ENCODE measurements at regions not wholly inside any gene's neighbourhood (a gene's known extent, or its start where the extent isn't known, plus 50 kb on each side); places are given as distances from the start of the nearest gene placed in this dataset.

DNA sequence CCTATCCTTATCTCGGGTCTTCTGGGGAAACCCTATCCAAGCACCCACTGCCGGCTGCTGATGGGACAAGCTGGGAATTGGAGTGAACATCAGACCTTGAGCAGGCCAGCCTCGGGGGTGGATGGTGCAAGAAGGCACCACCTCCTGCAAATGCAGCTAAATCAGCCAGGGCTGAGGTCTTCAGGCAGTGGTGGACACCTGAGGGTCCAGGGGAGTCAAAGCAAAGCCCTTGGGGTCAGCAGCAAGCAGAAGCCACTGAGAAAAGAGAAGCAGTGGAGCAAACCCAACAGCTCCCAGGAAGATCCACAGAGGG is 55.4 kb upstream of the ENPP7 start:
- H3K4me3 ChIP-seq (ENCODE audit: low read depth, low read length), result no peak overlapping the region

GRCh38 chr17:79674506-79675412 is 56.0 kb upstream of the ENPP7 start:
- no peak overlapping the region for H3K4me3 ChIP-seq (ENCODE audit: low read depth, low read length)
- TF ChIP-seq CTCF (IDR thresholded peaks at IDR 0.05; ENCODE audit: insufficient read depth, low read depth, low read length), result no peak
- no peak for DNase-seq (ENCODE audit: low read depth)

More for the DNA sequence above, 55.4 kb upstream of the ENPP7 start:
- no peak for DNase-seq (ENCODE audit: low read depth)
- TF ChIP-seq CTCF (IDR thresholded peaks at IDR 0.05; ENCODE audit: insufficient read depth, low read depth, low read length), result no peak

DNA sequence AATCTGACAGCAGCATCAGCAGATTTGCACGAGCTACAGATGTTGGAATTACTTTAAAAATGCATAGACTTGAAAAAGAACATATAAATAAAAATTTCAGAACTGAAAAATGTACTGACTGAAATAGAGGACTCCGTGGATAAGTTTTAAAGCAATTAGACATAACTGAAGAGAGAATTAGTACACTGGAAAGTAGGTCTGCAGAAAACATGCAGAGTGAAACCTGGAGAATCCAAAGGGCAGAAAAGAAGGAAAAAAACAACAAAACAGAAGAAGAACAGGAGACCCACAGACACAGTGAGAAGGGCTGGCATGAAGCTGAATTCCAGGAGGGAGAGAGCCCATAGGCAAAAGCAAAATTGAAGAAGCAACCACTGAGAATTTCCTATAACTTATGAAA is 57.2 kb upstream of the ENPP7 start:
- no peak overlapping the region for H3K4me3 ChIP-seq (ENCODE audit: low read depth, low read length)
- TF ChIP-seq CTCF (IDR thresholded peaks at IDR 0.05; ENCODE audit: insufficient read depth, low read depth, low read length), result no peak
- no peak for DNase-seq (ENCODE audit: low read depth)

DNA sequence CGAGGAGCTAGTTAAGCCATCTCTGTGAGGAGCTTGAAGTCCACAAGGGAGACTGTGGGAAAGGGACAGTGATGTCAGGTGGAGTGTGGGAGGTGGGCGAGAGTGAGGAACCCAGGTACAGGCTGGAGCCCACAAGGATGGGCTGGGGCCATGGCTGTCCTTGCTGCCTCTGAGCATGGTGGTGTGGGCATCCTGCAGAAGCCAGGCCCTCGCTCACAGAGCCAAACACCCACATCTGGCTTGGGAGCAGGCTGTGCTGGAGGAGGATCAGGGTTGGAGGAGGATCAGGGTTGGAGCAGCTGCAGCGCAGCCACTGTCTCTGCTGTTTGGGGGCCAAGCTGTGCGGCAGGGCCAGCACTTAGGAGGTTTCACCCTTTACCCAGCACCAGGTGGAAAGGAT is 58.2 kb upstream of the ENPP7 start:
- no peak overlapping the region for H3K4me3 ChIP-seq (ENCODE audit: low read depth, low read length)
- no peak for TF ChIP-seq CTCF (IDR thresholded peaks at IDR 0.05; ENCODE audit: insufficient read depth, low read depth, low read length)
- DNase-seq (ENCODE audit: low read depth), result no peak

GRCh38 chr17:79671085-79671694 is 59.6 kb upstream of the ENPP7 start:
- TF ChIP-seq CTCF (IDR thresholded peaks at IDR 0.05; ENCODE audit: insufficient read depth, low read depth, low read length), result no peak
- no peak overlapping the region for H3K4me3 ChIP-seq (ENCODE audit: low read depth, low read length)
- DNase-seq (ENCODE audit: low read depth), result no peak

DNA sequence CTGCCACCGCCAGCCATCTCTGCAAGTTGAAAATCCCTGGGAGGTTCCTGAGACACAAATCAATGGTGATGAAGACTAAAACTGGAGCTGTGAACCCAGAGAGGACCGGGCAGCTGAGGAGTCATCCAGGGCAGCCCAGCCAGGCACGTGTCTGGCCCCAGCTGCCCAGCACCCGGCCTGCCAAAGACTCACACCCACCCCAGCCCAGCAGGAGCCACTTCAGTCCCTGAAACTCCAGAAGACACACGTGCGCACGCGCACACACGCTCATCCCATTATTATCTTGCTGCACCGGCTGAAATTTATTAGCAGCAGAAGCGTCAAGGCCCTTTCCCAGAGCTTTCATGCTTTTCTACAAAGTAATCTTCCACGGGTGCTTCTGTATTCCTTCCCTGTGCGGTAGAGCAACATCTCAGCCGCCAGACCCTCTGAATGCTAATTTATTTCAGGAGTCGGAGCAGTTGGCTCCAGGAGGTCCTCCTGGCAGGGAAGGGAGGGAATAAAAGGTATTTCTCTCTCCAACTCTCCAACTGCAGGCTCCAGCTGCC is 59.8 kb upstream of the RBFOX3 start:
- no peak overlapping the region for H3K4me3 ChIP-seq (ENCODE audit: low read depth, low read length)
- no peak for TF ChIP-seq CTCF (IDR thresholded peaks at IDR 0.05; ENCODE audit: insufficient read depth, low read depth, low read length)
- no peak for DNase-seq (ENCODE audit: low read depth)

All from fibroblast of villous mesenchyme (primary cell).